Panc1 (cell line): ENCODE measurements at regions not wholly inside any gene's neighbourhood (a gene's known extent, or its start where the extent isn't known, plus 50 kb on each side); places are given as distances from the start of the nearest gene placed in this dataset.

Experiments
- CTCF ChIP-seq: fragments of 450-650 bp; IDR thresholded peaks from 2 replicates; pipeline ENCODE4 v1.5.1; 2017; ENCODE audit warnings: mild to moderate bottlenecking
- POLR2AphosphoS5 ChIP-seq: IDR thresholded peaks from 2 replicates; pipeline ENCODE4 v1.6.1; 2012; ENCODE audit warnings: mild to moderate bottlenecking, low read depth, low read length, moderate library complexity
- SIN3A ChIP-seq: IDR thresholded peaks from 2 replicates; pipeline ENCODE4 v1.6.1; 2012; ENCODE audit warnings: low read depth, mild to moderate bottlenecking, low read length, moderate library complexity, borderline replicate concordance; ENCODE audit not compliant: insufficient read depth
- TCF7L2 ChIP-seq: IDR thresholded peaks from 2 replicates; pipeline ENCODE4 v1.6.1; 2011; ENCODE audit warnings: mild to moderate bottlenecking, low read depth, low read length, inconsistent platforms

- no peak for TF ChIP-seq CTCF
- TF ChIP-seq TCF7L2, result no peak
- no peak for TF ChIP-seq POLR2AphosphoS5
- no peak for TF ChIP-seq SIN3A
Measured at GRCh38 chrX:10098270-10098713, 58.5 kb upstream of the CLCN4 start.
